ENCODE measurements at regions not wholly inside any gene's neighbourhood (a gene's known extent, or its start where the extent isn't known, plus 50 kb on each side); places are given as distances from the start of the nearest gene placed in this dataset.

DNA sequence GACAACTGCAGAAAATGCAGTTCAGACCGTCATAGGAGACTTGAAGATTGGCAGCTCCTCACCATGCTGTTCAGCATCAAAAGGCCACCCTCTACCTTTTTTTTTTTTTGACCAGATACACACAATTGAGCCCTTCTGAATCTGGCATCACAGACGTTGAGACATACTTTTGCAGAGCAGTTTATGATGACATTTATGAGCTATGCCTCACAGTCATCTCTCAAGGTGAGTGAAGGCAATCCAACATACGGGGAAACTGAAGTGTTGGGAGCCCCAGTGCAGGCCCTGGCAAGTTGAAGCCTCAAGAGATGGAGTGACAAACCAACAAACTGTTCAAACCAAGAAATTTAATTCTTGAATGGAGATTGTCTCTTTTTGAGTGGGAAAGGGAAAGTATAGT is 83.6 kb upstream of the DLX6 start:
- TF ChIP-seq REST (IDR thresholded peaks at IDR 0.05) (no peak), RAD21 (IDR thresholded peaks at IDR 0.05) (no peak), RXRA (IDR thresholded peaks at IDR 0.05) (no peak), YY1 (IDR thresholded peaks at IDR 0.05) (no peak), TAF1 (conservative IDR thresholded peaks at IDR 0.05) (no peak), ATF3 (IDR thresholded peaks at IDR 0.05) (no peak), EGR1 (IDR thresholded peaks at IDR 0.05; ENCODE audit: low read depth in 2 of 2) (no peak), GABPA (IDR thresholded peaks at IDR 0.05 in 1 of 2, conservative IDR thresholded peaks at IDR 0.05 in 1 of 2) (no peak), SP1 (IDR thresholded peaks at IDR 0.05) (no peak), MAX (IDR thresholded peaks at IDR 0.05) (no peak), JUND (IDR thresholded peaks at IDR 0.05) (no peak), HNF4A (conservative IDR thresholded peaks at IDR 0.05) (no peak)
- TF ChIP-seq, protein P1, sequence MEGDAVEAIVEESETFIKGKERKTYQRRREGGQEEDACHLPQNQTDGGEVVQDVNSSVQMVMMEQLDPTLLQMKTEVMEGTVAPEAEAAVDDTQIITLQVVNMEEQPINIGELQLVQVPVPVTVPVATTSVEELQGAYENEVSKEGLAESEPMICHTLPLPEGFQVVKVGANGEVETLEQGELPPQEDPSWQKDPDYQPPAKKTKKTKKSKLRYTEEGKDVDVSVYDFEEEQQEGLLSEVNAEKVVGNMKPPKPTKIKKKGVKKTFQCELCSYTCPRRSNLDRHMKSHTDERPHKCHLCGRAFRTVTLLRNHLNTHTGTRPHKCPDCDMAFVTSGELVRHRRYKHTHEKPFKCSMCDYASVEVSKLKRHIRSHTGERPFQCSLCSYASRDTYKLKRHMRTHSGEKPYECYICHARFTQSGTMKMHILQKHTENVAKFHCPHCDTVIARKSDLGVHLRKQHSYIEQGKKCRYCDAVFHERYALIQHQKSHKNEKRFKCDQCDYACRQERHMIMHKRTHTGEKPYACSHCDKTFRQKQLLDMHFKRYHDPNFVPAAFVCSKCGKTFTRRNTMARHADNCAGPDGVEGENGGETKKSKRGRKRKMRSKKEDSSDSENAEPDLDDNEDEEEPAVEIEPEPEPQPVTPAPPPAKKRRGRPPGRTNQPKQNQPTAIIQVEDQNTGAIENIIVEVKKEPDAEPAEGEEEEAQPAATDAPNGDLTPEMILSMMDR (IDR thresholded peaks at IDR 0.05; ENCODE audit: low read depth, low read length, missing input control), result no peak
- TF ChIP-seq, protein P2, sequence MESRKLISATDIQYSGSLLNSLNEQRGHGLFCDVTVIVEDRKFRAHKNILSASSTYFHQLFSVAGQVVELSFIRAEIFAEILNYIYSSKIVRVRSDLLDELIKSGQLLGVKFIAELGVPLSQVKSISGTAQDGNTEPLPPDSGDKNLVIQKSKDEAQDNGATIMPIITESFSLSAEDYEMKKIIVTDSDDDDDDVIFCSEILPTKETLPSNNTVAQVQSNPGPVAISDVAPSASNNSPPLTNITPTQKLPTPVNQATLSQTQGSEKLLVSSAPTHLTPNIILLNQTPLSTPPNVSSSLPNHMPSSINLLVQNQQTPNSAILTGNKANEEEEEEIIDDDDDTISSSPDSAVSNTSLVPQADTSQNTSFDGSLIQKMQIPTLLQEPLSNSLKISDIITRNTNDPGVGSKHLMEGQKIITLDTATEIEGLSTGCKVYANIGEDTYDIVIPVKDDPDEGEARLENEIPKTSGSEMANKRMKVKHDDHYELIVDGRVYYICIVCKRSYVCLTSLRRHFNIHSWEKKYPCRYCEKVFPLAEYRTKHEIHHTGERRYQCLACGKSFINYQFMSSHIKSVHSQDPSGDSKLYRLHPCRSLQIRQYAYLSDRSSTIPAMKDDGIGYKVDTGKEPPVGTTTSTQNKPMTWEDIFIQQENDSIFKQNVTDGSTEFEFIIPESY (IDR thresholded peaks at IDR 0.05), result no peak
